Astrocyte (in vitro differentiated cells and primary cell): ENCODE measurements at regions not wholly inside any gene's neighbourhood (a gene's known extent, or its start where the extent isn't known, plus 50 kb on each side); places are given as distances from the start of the nearest gene placed in this dataset.

Source experiments
- EZH2 ChIP-seq: IDR thresholded peaks from 2 replicates; pipeline ENCODE4 v1.6.1; 2012; ENCODE audit warnings: mild to moderate bottlenecking, low read length, inconsistent platforms; ENCODE audit not compliant: insufficient read depth
- TF ChIP-seq, protein P1 (sequence below): IDR thresholded peaks from 2 replicates; pipeline ENCODE4 v1.5.1; 2011; ENCODE audit warnings: low read depth, mild to moderate bottlenecking, inconsistent platforms, low read length, moderate library complexity; ENCODE audit not compliant: insufficient read depth

DNA sequence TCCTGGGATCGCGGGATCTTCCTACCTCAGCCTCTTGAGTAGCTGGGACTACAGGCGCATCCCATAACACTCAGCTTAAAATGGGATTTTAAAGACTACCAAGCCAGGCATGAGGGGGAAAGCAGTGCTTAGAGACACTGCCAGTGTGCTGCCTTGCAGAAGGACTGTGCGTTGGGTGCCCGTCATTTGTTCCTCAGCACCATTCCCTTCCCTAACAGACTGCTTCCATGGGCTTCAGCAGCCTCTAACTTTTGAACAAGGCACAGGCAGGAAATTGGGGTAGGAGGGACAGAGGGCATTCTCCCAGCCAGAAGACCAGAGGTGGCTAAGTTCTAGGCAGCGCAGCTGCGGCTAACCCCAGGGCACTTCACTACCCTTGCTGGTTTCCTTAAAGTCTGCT is 73.9 kb upstream of the USP24 start:
- TF ChIP-seq, protein P1, sequence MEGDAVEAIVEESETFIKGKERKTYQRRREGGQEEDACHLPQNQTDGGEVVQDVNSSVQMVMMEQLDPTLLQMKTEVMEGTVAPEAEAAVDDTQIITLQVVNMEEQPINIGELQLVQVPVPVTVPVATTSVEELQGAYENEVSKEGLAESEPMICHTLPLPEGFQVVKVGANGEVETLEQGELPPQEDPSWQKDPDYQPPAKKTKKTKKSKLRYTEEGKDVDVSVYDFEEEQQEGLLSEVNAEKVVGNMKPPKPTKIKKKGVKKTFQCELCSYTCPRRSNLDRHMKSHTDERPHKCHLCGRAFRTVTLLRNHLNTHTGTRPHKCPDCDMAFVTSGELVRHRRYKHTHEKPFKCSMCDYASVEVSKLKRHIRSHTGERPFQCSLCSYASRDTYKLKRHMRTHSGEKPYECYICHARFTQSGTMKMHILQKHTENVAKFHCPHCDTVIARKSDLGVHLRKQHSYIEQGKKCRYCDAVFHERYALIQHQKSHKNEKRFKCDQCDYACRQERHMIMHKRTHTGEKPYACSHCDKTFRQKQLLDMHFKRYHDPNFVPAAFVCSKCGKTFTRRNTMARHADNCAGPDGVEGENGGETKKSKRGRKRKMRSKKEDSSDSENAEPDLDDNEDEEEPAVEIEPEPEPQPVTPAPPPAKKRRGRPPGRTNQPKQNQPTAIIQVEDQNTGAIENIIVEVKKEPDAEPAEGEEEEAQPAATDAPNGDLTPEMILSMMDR: no peak
- no peak for TF ChIP-seq EZH2
